Liver (tissue), 3 donors: ENCODE measurements at regions not wholly inside any gene's neighbourhood (a gene's known extent, or its start where the extent isn't known, plus 50 kb on each side); places are given as distances from the start of the nearest gene placed in this dataset.

Experiments used
- CTCF ChIP-seq: fragments of 150-350 bp; IDR thresholded peaks from 2 replicates; pipeline ENCODE4 v1.5.1; 2017; ENCODE audit warnings: improper control_type of control experiment, low read depth, low read length; ENCODE audit not compliant: missing input control
- GABPA ChIP-seq, 2 donors: IDR thresholded peaks in 1 of 2; conservative IDR thresholded peaks in 1 of 2; 2 replicates each; pipeline ENCODE4 v1.6.1; 2016; ENCODE audit warnings: antibody characterized with exemption in 2 of 2, mild to moderate bottlenecking in 1 of 2, moderate library complexity in 1 of 2
- RAD21 ChIP-seq, 2 donors: IDR thresholded peaks; 2 replicates each; pipeline ENCODE4 v1.6.1; 2016; ENCODE audit warnings: antibody characterized with exemption in 2 of 2, mild to moderate bottlenecking in 2 of 2
- SP1 ChIP-seq: IDR thresholded peaks from 2 replicates; pipeline ENCODE4 v1.6.1; 2018; ENCODE audit warnings: antibody characterized with exemption, mild to moderate bottlenecking
- TF ChIP-seq, protein P1 (sequence below): IDR thresholded peaks from 2 replicates; pipeline ENCODE4 v1.6.1; 2016; ENCODE audit warnings: antibody characterized with exemption
- TF ChIP-seq, protein P2 (sequence below): IDR thresholded peaks from 2 replicates; pipeline ENCODE4 v1.6.1; 2016; ENCODE audit warnings: antibody characterized with exemption
- donor health status: healthy.
- donor health status: healthy.

- TF ChIP-seq SP1, result no peak
- no peak for TF ChIP-seq CTCF
- TF ChIP-seq RAD21 (IDR thresholded peaks at IDR 0.05), result no peak
- no peak for TF ChIP-seq GABPA (IDR thresholded peaks at IDR 0.05 in 1 of 2, conservative IDR thresholded peaks at IDR 0.05 in 1 of 2)
- TF ChIP-seq, protein P1, sequence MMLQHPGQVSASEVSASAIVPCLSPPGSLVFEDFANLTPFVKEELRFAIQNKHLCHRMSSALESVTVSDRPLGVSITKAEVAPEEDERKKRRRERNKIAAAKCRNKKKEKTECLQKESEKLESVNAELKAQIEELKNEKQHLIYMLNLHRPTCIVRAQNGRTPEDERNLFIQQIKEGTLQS, result no peak
- TF ChIP-seq, protein P2, sequence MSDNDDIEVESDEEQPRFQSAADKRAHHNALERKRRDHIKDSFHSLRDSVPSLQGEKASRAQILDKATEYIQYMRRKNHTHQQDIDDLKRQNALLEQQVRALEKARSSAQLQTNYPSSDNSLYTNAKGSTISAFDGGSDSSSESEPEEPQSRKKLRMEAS, result no peak
These were observed 249.1 kb upstream of the TMEFF2 start for GRCh38 chr2:192443831-192444230.
